Activated CD8-positive, alpha-beta memory T cell treated with anti-CD3 and anti-CD28 coated beads, Interleukin-2, amount 50 U/mL, for 4 hours (primary cell): ENCODE measurements at regions not wholly inside any gene's neighbourhood (a gene's known extent, or its start where the extent isn't known, plus 50 kb on each side); places are given as distances from the start of the nearest gene placed in this dataset.
A peak's percentile ranks its signal among the peaks of the same experiment; 100 is the strongest.

Experiments used
- DNase-seq: peaks from one replicate; pipeline ENCODE4 v3.0.0-alpha.2; 2020

DNA sequence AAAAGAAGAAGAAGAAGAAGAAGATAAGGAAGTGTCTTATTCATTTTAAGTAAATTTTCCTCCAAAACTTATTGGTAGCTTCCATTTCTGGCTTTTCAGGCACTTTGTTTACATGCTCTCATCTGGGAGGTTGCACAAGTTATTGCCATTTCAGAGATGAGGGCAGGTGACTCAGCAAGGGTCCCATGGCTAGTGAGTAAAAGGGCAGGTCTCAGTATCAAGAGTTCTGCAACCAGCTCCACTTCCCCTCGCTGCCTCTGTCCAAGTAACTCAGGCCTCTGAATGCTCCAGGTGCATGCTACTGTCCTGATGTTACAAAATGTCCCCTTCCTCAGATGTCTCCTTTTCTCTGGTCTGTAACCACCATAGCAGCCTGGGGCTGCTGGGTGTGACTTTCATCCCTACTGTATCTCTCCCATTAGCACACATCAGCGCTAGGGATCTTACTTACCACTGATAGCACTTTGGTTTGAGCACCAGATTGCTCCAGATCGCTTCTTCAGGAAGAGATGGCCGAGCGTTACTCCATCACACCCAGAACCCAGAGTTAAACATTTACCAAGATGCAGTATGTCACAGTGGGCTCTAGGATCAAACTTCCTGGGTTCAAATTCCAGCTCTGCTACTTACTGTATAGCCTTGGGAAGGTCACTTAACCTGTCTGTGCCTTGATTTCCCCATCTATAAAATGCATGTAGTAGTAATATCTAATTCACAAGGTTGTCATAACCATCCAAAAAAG, 57.4 kb upstream of the LAPTM4A start:
- DNase-seq = no peak

GRCh38 chr2:20107776-20108175, 56.3 kb upstream of the LAPTM4A start:
- DNase-seq = no peak

DNA sequence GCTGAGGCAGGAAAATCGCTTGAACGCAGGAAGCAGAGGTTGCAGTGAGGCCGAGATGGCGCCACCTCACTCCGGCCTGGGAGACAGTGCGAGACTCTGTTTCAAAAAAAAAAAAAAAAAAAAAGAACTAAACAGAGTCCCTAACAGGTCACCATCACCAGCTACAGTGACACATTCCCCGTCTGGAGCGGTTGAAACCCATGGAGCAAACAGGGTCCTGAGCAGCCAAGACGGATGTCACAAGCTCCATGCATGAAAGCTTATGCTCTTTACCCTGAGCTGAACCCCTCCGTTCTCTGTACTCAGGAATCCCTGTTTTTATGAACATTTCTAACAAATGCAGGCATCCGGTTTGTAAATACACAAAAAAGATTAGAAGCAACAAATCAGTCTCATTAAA, 55.9 kb upstream of the LAPTM4A start:
- DNase-seq = no peak

GRCh38 chr2:20106746-20107145, 55.3 kb upstream of the LAPTM4A start:
- DNase-seq = peak; percentile 36

- DNase-seq = no peak
These were observed 53.6 kb upstream of the LAPTM4A start for GRCh38 chr2:20104900-20105545.

- DNase-seq = no peak
These were observed 52.1 kb upstream of the LAPTM4A start for GRCh38 chr2:20103530-20103929.
